Stimulated activated CD8-positive, alpha-beta memory T cell treated with anti-CD3 and anti-CD28 coated beads, Interleukin-12 subunit alpha, Interleukin-12 subunit beta, amount 100 ng/mL, for 24 hours (primary cell): ENCODE measurements at regions not wholly inside any gene's neighbourhood (a gene's known extent, or its start where the extent isn't known, plus 50 kb on each side); places are given as distances from the start of the nearest gene placed in this dataset.
"Not testable (repeated sequence)": the region's sequence is repeated elsewhere in the genome, so short reads cannot be mapped to it uniquely, and the experiment has no call there.

Experiments
- DNase-seq: peaks from one replicate; pipeline ENCODE4 v3.0.0-alpha.2; 2020; ENCODE audit errors: extremely low read depth

- DNase-seq = no peak
These were observed 102.6 kb downstream of the PLG start for GRCh38 chr6:160804639-160805038.

DNA sequence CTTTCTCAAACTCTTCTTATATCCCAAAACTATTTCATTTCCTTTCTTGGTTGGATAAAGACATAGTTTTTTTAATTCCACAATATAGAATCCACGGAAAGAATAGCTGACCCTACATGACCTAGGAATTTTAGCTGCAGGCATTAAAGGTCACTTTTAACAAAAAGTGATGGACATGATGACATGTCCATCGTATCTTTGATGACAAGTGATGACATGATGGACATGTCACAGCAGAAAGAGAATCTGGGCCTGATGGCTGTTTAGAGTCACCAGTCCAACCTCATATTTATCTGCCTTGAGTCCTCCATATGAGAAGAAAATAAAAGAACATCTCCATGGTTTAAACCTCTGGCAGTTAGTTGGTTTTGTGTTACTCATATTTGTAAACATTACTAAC, 106.2 kb downstream of the PLG start:
- no peak for DNase-seq

- DNase-seq = no peak
These were observed 108.2 kb downstream of the PLG start for GRCh38 chr6:160810238-160810637.

- no peak for DNase-seq
These were observed 110.1 kb downstream of the PLG start for GRCh38 chr6:160812097-160812496.

DNA sequence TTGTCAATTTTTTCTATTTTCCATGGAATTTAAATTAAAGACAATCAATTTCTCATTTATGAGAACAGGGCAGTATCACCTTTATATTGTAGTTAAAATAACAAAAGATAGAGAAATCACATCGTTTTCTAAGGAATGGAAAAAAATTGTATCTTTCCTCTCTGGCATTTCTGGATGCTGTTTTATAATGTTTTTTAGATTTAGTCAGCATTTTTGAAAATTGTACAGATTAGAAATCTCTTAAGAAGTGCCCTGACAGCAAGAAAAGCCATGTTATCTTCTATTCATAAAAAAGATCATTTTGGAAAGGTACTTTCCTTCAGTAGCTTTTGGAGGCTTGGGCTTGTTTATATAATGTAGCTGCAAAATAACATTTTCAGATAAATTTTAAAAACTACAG, 116.9 kb downstream of the PLG start:
- no peak for DNase-seq

DNA sequence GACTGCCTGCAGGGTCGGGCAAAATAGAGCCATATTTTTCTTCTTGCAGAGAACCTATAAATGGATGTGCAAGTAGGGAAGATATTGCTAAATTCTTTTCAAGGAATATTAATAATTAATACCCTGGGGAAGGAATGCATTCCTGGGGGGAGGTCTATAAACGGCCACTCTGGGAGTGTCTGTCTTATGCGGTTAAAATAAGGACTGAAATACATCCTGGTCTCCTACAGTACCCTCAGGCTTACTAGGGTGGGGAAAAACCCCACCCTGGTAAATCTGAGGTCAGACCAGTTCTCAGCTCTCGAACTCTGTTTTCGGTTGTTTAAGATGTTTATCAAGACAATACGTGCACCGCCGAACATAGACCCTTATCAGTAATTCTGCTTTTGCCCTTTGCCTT, 118.6 kb downstream of the PLG start:
- DNase-seq = not testable (repeated sequence)

GRCh38 chr6:160831739-160832138, 129.7 kb downstream of the PLG start:
- DNase-seq = no peak

GRCh38 chr6:160832422-160832821, 130.4 kb downstream of the PLG start:
- DNase-seq = no peak

GRCh38 chr6:160837146-160837545, 135.1 kb downstream of the PLG start:
- DNase-seq = no peak

DNA sequence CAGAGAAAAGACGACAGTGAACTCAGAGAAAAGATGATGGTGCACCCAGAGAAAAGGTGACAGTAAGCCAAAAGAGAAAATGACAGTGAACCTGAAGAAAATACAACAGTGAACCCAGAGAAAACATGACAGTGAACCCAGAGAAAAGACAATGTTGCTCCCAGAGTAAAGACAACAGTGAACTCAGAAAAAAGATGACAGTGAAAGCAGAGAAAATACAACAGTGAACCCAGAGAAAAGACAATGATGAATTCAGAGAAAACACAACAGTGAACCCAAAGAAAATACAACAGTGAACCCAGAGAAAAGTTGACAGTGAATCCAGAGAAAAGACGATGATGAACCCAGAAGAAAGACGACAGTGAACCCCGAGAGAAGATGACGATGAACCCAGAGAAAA, 140.5 kb upstream of the MAP3K4 start:
- DNase-seq = no peak

DNA sequence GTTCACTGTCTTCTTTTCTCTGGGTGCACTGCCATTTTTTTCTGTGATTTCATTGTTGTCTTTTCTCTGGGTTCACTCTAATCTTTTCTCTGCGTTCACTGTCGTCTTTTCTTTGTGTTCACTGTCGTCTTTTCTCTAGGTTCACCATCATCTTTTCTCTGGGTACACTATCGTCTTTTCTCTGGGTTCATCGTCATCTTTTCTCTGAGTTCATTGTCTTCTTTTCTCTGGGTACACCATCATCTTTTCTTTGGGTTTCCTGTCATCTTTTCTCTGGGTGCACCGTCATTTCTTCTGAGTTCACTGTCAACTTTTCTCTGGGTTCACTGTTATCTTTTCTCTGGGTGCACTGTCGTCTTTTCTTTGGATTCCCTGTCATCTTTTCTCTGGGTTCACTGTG, 137.6 kb upstream of the MAP3K4 start:
- DNase-seq = no peak

GRCh38 chr6:160858886-160859285, 132.7 kb upstream of the MAP3K4 start:
- DNase-seq = no peak

GRCh38 chr6:160859822-160860221, 131.7 kb upstream of the MAP3K4 start:
- DNase-seq = no peak

- no peak for DNase-seq
These were observed 129.7 kb upstream of the MAP3K4 start for GRCh38 chr6:160861824-160862223.

- DNase-seq = no peak
These were observed 127.8 kb upstream of the MAP3K4 start for GRCh38 chr6:160863782-160864181.

GRCh38 chr6:160871320-160871719, 120.2 kb upstream of the MAP3K4 start:
- DNase-seq = no peak

DNA sequence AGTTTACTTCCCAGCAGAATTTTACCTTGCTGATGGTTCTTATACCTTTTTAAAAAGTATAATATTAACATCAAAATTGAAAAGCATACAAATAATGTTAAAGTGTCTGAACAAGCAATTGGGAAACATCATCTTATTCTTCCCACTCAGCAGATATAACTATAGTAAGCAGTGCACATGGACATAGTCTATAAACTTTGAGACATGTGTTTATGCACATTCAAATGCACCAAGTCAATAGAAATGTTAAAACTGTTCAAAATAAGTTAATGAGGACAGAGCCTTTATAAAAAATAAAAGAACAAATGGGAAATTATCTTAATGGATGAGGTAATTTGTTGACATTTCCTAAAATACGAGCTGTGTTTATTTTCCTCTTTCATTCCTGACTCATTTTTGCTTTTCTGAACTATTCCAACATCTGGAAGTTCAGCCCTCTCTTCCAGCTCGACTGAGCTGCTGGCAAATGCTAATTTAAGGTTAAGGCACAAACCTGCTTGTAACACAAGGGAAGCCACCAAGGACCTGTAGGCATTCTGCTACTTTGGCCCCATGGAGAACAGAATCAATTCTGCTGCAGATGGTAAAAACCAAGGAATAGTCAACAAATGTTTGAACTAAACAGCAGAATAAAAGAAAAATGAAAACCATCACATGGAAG, 110.3 kb upstream of the MAP3K4 start:
- no peak for DNase-seq

DNA sequence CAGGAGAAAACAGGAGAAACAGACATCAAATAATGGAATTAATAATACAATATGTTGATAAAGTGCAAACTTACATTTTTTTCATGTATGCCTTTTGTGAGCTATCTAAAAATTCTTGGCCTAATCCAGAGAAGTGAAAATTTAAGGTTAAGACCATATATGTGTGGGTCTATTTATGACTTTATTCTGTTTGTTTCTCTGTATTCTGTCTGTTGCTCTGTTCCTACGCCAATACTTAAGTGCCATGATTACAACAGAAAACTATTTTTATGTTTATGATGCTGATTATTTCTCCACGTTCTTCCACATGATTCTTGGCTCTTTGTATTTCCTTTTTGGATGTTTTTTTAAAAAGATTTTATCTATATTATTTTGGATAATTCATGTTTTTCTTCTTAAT, 109.6 kb upstream of the MAP3K4 start:
- no peak for DNase-seq

DNA sequence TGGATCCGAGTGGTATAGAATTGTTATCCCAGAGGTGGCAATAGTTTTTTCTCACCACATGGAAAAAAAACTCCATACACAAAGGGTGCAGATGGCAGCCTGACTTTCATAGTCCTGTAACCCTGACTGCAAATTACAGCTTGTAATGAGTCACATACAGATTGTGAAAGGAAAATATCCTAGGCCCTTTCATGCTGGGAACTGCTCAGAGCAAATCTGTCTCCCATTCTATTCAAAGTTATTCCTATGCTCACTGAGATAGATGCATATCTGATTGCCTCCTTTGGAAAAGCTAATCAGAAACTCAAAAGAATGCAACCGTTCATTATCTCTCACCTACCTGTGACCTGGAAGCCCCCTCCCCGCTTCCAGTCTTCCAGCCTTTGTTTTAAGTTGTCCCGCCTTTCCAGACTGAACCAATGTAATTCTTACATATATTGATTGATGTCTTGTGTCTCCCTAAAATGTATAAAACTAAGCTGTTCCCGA, 108.7 kb upstream of the MAP3K4 start:
- DNase-seq = no peak

- no peak for DNase-seq
These were observed 108.0 kb upstream of the MAP3K4 start for GRCh38 chr6:160883560-160883959.

- DNase-seq = no peak
These were observed 107.6 kb upstream of the MAP3K4 start for GRCh38 chr6:160883999-160884398.

DNA sequence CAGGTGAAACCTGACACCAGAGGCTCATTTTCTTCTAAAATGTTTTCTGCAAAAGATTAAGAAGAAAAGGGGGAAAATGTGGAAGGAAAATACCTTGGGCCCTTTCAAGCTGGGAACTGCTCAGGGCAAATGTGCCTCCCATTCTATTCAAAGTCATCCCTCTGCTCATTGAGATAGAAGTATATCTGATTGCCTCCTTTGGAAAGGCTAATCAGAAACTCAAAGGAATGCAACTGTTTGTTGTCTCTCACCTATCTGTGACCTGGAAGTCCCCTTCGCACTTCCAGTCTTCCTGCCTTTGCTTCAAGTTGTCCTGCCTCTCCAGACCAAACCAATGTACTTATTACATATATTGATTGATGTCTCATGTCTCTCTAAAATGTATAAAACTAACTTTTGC, 102.4 kb upstream of the MAP3K4 start:
- not testable (repeated sequence) for DNase-seq

GRCh38 chr6:160891690-160892089, 99.9 kb upstream of the MAP3K4 start:
- no peak for DNase-seq

DNA sequence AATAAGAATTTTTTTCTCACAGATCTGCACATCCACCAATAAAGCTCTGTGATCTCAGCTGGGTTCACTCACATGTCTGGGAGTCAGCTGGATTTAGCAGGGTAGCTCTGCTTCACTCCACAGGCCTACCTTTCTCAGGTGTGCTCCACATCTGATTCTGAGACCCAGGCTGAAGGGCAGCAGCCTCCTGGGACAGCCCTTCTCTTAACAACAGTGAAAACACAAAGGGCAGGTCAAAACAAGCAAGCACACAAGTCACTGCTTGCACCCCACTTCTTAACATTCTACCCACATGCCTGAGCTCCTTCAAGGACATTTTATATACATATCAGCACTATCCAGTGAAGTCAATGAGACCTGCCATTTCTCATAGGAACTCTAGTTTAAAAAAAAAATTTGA, 96.0 kb upstream of the MAP3K4 start:
- no peak for DNase-seq
